ENCODE measurements at regions not wholly inside any gene's neighbourhood (a gene's known extent, or its start where the extent isn't known, plus 50 kb on each side); places are given as distances from the start of the nearest gene placed in this dataset.

DNA sequence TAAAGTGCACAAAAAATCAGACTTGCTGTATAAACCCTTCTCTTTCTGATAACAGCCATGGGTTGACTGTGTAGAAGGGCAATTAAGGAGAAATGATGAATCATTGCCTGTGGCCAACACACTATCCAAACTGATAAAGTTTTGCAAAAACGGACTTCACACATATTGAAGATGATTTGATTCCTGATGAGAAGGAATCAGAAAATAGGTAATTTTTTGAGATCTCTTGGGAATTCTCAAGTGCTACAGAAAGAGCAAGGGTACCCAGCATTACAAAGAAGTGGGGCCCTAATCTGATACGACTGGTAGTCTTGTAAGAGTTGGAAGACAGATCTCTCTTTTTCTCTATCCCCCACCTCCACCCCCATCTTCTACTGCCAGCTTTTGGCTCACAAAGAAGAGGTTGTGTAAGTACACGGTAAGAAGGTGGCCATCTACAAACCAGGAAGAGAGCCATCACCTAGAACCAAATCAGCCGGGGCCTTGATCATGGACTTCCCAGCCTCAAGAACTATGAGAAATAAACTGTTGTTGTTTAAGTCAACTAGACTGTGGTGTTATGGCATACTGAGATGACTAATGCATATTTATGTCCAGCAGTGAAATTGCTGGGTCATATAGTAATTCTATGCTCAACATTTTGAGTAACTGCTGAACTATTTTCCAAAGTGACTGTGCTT, 254.7 kb downstream of the EDEM1 start:
- H3K36me3 ChIP-seq, result no peaks in the 10 kb centered on the region
- H3K27me3 ChIP-seq, result peaks cover 0 to 4% (median 0%) of the 10 kb centered on the region in 9 donors
- peaks cover 0 to 20% (median 0%) of the 10 kb centered on the region in 12 donors for H3K9me3 ChIP-seq
- no peaks in the 10 kb centered on the region for H3K4me1 ChIP-seq
- WGBS, 4 donors, result 55 to 75% (median 67%) methylated on average over 4 of the region's 4 CpGs
- DNase-seq (no peak), ATAC-seq (no peak)
- intact Hi-C loops (cut with DNase I), result no loop called here
- TF ChIP-seq POLR2A (IDR thresholded peaks at IDR 0.05), result no peak
- TF ChIP-seq, protein P1, sequence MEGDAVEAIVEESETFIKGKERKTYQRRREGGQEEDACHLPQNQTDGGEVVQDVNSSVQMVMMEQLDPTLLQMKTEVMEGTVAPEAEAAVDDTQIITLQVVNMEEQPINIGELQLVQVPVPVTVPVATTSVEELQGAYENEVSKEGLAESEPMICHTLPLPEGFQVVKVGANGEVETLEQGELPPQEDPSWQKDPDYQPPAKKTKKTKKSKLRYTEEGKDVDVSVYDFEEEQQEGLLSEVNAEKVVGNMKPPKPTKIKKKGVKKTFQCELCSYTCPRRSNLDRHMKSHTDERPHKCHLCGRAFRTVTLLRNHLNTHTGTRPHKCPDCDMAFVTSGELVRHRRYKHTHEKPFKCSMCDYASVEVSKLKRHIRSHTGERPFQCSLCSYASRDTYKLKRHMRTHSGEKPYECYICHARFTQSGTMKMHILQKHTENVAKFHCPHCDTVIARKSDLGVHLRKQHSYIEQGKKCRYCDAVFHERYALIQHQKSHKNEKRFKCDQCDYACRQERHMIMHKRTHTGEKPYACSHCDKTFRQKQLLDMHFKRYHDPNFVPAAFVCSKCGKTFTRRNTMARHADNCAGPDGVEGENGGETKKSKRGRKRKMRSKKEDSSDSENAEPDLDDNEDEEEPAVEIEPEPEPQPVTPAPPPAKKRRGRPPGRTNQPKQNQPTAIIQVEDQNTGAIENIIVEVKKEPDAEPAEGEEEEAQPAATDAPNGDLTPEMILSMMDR (IDR thresholded peaks at IDR 0.05), result no peak
- H3K4me3 ChIP-seq, result no peak overlapping the region
- H3K27ac ChIP-seq, result no peak overlapping the region

DNA sequence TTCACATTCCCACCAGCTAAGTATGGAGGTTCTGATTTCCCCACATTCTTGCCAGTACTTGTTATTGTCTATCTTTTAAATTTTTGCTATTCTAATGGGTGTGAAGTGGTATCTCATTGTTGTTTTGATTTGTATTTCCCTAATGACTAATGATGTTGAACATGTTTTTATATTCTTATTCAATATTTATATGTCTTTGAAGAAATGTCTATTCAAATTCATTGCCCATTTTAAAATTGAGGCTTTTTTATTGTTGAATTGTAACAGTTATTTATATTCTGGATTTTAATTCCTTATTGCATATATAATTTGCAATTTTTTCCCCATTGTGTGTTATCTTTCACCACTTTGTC, 255.3 kb downstream of the EDEM1 start:
- H3K4me3 ChIP-seq, result no peak overlapping the region
- peaks cover 0 to 4% (median 0%) of the 10 kb centered on the region in 9 donors for H3K27me3 ChIP-seq
- H3K27ac ChIP-seq, result no peak overlapping the region
- H3K36me3 ChIP-seq, result no peaks in the 10 kb centered on the region
- peaks cover 0 to 20% (median 0%) of the 10 kb centered on the region in 12 donors for H3K9me3 ChIP-seq
- TF ChIP-seq, protein P1 (IDR thresholded peaks at IDR 0.05), result no peak
- TF ChIP-seq POLR2A (IDR thresholded peaks at IDR 0.05), result no peak
- intact Hi-C loops (cut with DNase I), result no loop called here
- ATAC-seq, result no peak
- no peak for DNase-seq
- H3K4me1 ChIP-seq, result no peaks in the 10 kb centered on the region

DNA sequence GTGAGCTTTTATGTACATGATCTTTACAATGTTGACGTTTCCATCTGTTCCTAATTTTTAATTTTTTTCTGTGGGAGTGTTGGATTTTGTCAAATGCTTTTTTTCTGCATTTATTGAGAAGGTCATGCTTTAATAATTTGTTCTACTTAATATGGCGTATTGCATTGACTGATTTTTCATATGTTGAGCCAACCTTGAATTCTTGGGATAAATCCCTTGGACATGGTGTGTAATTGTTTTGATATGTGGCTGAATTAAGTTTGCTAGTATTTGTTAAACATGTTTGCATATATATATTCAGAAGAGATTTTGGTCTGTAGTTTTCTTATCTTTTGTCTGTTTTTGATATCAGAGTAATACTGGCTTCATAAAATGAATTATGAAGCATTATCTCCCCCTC, 256.7 kb downstream of the EDEM1 start:
- no peak for ATAC-seq
- 56 to 82% (median 68%) methylated on average over 2 of the region's 2 CpGs for WGBS, 4 donors
- TF ChIP-seq POLR2A (IDR thresholded peaks at IDR 0.05), result no peak
- TF ChIP-seq, protein P1 (IDR thresholded peaks at IDR 0.05), result no peak
- Histone ChIP-seq H3K4me3 (no peak overlapping the region), H3K27ac (no peak overlapping the region), H3K9me3 (peaks cover 0 to 20% (median 0%) of the 10 kb centered on the region in 12 donors), H3K4me1 (no peaks in the 10 kb centered on the region), H3K36me3 (no peaks in the 10 kb centered on the region), H3K27me3 (no peaks in the 10 kb centered on the region)
- intact Hi-C loops (cut with DNase I), result no loop called here
- no peak for DNase-seq

DNA sequence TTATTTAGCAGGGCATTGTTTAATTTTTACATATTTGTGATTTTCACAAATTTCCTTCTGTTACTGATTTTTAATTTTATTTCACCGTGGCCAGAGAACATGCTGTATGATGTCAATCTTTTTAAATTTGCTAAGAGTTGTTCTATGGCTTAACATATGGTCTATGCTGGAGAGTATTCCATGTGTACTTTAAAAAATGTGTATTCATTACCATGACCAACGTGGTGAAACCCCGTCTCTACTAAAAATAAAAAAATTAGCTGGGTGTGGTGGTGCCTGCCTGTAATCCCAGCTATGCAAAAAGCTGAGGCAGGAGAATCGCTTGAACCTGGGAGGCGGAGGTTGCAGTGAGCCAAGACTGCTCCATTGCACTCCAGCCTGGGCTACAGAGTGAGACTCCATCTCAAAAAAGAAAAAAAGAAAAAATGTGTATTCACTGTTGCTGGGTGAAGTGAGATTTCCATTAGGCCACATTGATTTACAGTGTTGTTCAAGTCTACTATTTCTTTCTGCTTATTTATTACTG, 258.2 kb downstream of the EDEM1 start:
- no peak for DNase-seq
- intact Hi-C loops (cut with DNase I), result no loop called here
- WGBS, 4 donors, result 74 to 79% (median 76%) methylated on average over 5 of the region's 5 CpGs
- ATAC-seq, result no peak
- Histone ChIP-seq H3K36me3 (no peaks in the 10 kb centered on the region), H3K4me3 (no peak overlapping the region), H3K4me1 (no peaks in the 10 kb centered on the region), H3K9me3 (peaks cover 0 to 20% (median 0%) of the 10 kb centered on the region in 12 donors), H3K27ac (no peak overlapping the region), H3K27me3 (no peaks in the 10 kb centered on the region)
- TF ChIP-seq POLR2A (IDR thresholded peaks at IDR 0.05), result no peak
- TF ChIP-seq, protein P1 (IDR thresholded peaks at IDR 0.05), result no peak
